ENCODE measurements at regions not wholly inside any gene's neighbourhood (a gene's known extent, or its start where the extent isn't known, plus 50 kb on each side); places are given as distances from the start of the nearest gene placed in this dataset.

DNA sequence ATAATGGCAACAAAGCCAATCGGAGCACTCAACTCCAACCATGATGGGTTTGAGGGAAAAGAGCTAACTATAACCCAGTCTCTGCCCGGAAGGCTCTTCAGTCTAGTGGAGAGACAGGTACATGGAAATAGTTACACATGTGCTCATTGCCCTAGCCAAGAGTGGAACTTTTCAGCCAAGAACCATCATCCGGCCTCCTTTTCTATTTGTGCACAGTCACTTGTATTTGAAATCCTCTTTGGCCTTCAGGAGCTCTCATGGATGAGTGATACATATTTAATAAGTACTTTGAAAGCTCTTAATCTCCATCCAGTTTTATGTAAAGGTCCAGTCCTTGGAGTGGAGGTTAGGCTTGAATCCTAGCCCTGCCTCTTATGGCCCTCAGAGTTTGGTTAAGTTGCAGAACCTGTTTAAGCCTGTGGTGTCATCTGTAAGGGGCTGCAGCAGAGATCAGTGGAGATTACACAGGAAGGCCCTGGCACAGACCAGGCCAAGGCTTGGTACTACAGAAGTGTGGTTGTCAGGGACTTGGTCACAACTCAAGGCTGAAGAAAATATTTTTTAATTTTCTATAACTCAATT is 72.3 kb upstream of the SMLR1 start:
- ChIA-PET POLR2A (ENCODE audit: unreplicated experiment) (no interaction called here), CTCF (no interaction called here)
- Histone ChIP-seq H3K27me3 (ENCODE audit: low read length) (no peaks in the 10 kb centered on the region), H3K9ac (ENCODE audit: low read length) (no peak overlapping the region), H3K9me3 (ENCODE audit: low read length) (no peaks in the 10 kb centered on the region), H2AFZ (ENCODE audit: low read length) (no peak overlapping the region), H3K79me2 (ENCODE audit: low read length) (no peaks in the 10 kb centered on the region), H3F3A (ENCODE audit: low read length, unreplicated experiment) (no peaks in the 10 kb centered on the region), H3K4me2 (ENCODE audit: low read length) (no peak overlapping the region), H4K20me1 (ENCODE audit: low read length) (no peaks in the 10 kb centered on the region), H3K4me1 (ENCODE audit: insufficient read depth, low read length) (no peaks in the 10 kb centered on the region), H3K27ac (ENCODE audit: low read length) (no peak overlapping the region), H3K9me2 (replicated peaks; ENCODE audit: low read length) (no peaks in the 10 kb centered on the region), H3K4me3 (ENCODE audit: low read length) (no peak overlapping the region), H3K36me3 (ENCODE audit: low read depth, low read length) (no peaks in the 10 kb centered on the region)
- no TSS peak for BruUV-seq (replicated peaks)
- TF ChIP-seq, protein P1, sequence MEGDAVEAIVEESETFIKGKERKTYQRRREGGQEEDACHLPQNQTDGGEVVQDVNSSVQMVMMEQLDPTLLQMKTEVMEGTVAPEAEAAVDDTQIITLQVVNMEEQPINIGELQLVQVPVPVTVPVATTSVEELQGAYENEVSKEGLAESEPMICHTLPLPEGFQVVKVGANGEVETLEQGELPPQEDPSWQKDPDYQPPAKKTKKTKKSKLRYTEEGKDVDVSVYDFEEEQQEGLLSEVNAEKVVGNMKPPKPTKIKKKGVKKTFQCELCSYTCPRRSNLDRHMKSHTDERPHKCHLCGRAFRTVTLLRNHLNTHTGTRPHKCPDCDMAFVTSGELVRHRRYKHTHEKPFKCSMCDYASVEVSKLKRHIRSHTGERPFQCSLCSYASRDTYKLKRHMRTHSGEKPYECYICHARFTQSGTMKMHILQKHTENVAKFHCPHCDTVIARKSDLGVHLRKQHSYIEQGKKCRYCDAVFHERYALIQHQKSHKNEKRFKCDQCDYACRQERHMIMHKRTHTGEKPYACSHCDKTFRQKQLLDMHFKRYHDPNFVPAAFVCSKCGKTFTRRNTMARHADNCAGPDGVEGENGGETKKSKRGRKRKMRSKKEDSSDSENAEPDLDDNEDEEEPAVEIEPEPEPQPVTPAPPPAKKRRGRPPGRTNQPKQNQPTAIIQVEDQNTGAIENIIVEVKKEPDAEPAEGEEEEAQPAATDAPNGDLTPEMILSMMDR (conservative IDR thresholded peaks at IDR 0.05; ENCODE audit: low read depth, low read length) = no peak
- ATAC-seq = no peak
- DNase-seq = no peak
- intact Hi-C loops (cut with micrococcal nuclease) = no loop called here

DNA sequence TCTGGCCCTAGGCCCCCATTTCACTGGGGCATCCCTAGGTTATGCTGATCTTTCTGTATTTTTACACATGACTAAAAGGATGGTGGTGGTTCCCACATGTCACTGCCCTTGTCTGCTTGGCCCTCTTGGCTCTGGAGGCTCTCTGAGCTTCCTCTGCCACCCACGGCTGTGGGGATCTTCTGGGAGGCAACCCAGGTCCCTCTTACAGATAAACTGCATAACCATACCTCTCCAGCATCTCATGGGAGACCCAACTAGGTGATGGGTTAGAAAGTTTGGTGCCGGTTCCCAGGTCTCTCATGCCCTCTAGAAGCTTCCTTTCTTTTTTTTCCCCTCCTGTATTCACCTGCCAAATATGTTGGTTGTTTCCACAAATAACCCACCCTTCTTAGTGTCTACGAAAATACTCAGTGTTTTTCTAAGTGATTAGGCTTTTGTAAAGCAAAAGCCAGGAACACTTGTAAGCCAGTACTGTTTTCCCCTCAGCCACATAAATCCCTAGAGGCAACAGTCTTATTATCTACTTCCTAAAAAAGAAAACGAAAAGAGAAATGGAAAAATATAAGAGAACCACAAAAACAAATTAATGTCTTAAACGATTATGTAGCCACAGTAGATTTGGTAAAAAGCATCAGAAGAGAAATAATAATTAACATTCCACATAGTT is 71.7 kb upstream of the SMLR1 start:
- Histone ChIP-seq H3K27ac (ENCODE audit: low read length) (no peak overlapping the region), H2AFZ (ENCODE audit: low read length) (no peak overlapping the region), H3K9ac (ENCODE audit: low read length) (no peak overlapping the region), H3K36me3 (ENCODE audit: low read depth, low read length) (no peaks in the 10 kb centered on the region), H3K9me2 (replicated peaks; ENCODE audit: low read length) (no peaks in the 10 kb centered on the region), H3K4me1 (ENCODE audit: insufficient read depth, low read length) (no peaks in the 10 kb centered on the region), H3K27me3 (ENCODE audit: low read length) (no peaks in the 10 kb centered on the region), H3F3A (ENCODE audit: low read length, unreplicated experiment) (no peaks in the 10 kb centered on the region), H3K4me2 (ENCODE audit: low read length) (no peak overlapping the region), H3K4me3 (ENCODE audit: low read length) (no peak overlapping the region), H3K79me2 (ENCODE audit: low read length) (no peaks in the 10 kb centered on the region), H4K20me1 (ENCODE audit: low read length) (no peaks in the 10 kb centered on the region), H3K9me3 (ENCODE audit: low read length) (no peaks in the 10 kb centered on the region)
- TF ChIP-seq, protein P1 (conservative IDR thresholded peaks at IDR 0.05; ENCODE audit: low read depth, low read length) = no peak
- TF ChIP-seq EZH2phosphoT487 (IDR thresholded peaks at IDR 0.05; ENCODE audit: borderline replicate concordance, low read length) (no peak), EZH2 (IDR thresholded peaks at IDR 0.05; ENCODE audit: low read length, unreplicated experiment) (no peak)
- DNase-seq = no peak
- no peak for ATAC-seq
- ChIA-PET POLR2A (ENCODE audit: unreplicated experiment) (no interaction called here), CTCF (no interaction called here)
- BruUV-seq (replicated peaks) = no TSS peak
- intact Hi-C loops (cut with micrococcal nuclease) = no loop called here

DNA sequence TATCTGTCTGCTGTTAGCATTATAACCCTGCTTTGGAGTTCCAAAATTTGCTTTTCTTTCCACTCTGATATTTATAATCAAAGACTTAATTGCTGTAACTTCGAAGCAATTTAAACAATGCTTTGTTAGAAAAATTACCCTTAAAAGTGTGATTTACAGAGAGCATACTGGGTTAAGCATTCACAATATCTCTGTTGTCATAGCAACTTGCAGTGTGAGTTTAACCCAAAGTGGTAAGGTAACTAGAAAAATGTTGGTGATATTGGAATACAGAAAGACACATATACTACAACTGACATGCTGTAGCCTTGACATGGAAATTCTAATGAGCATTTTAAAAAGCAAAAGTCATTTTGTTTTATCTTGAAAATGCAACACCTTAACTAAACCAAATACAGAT is 70.4 kb upstream of the SMLR1 start:
- Histone ChIP-seq H3K4me2 (ENCODE audit: low read length) (no peak overlapping the region), H3K79me2 (ENCODE audit: low read length) (no peaks in the 10 kb centered on the region), H4K20me1 (ENCODE audit: low read length) (no peaks in the 10 kb centered on the region), H3K9ac (ENCODE audit: low read length) (no peak overlapping the region), H3K4me1 (ENCODE audit: insufficient read depth, low read length) (no peaks in the 10 kb centered on the region), H3K36me3 (ENCODE audit: low read depth, low read length) (no peaks in the 10 kb centered on the region), H3K27ac (ENCODE audit: low read length) (no peak overlapping the region), H3K9me3 (ENCODE audit: low read length) (no peaks in the 10 kb centered on the region), H3F3A (ENCODE audit: low read length, unreplicated experiment) (no peaks in the 10 kb centered on the region), H2AFZ (ENCODE audit: low read length) (no peak overlapping the region), H3K27me3 (ENCODE audit: low read length) (no peaks in the 10 kb centered on the region), H3K9me2 (replicated peaks; ENCODE audit: low read length) (no peaks in the 10 kb centered on the region), H3K4me3 (ENCODE audit: low read length) (no peak overlapping the region)
- DNase-seq = no peak
- CTCF ChIA-PET = no interaction called here
- POLR2A ChIA-PET (ENCODE audit: unreplicated experiment) = no interaction called here
- ATAC-seq = no peak
- TF ChIP-seq EZH2 (IDR thresholded peaks at IDR 0.05; ENCODE audit: low read length, unreplicated experiment) (no peak), EZH2phosphoT487 (IDR thresholded peaks at IDR 0.05; ENCODE audit: borderline replicate concordance, low read length) (no peak)
- TF ChIP-seq, protein P1 (conservative IDR thresholded peaks at IDR 0.05; ENCODE audit: low read depth, low read length) = no peak
- intact Hi-C loops (cut with micrococcal nuclease) = no loop called here
- no TSS peak for BruUV-seq (replicated peaks)

Measured in PC-3 (cell line).